ENCODE measurements at regions not wholly inside any gene's neighbourhood (a gene's known extent, or its start where the extent isn't known, plus 50 kb on each side); places are given as distances from the start of the nearest gene placed in this dataset.
A peak's percentile ranks its signal among the peaks of the same experiment; 100 is the strongest.
"Not testable (repeated sequence)": the region's sequence is repeated elsewhere in the genome, so short reads cannot be mapped to it uniquely, and the experiment has no call there.

GRCh38 chr2:89957236-89957635 is 1265.8 kb downstream of the RPIA start:
- not testable (repeated sequence) for H3K4me3 ChIP-seq (ENCODE audit: control insufficient read depth, low read depth, low read length)
- peak; percentile 17 for DNase-seq (ENCODE audit: low read depth)
- TF ChIP-seq CTCF (conservative IDR thresholded peaks at IDR 0.05; ENCODE audit: control insufficient read depth, insufficient read depth, low read depth, low read length), result peak; percentile 26

- H3K4me3 ChIP-seq (ENCODE audit: control insufficient read depth, low read depth, low read length); DNase-seq (ENCODE audit: low read depth): not testable (repeated sequence)
These were observed 1268.4 kb downstream of the RPIA start for GRCh38 chr2:89959729-89960378.

- not testable (repeated sequence) for DNase-seq (ENCODE audit: low read depth)
These were observed 1269.1 kb downstream of the RPIA start for GRCh38 chr2:89960570-89960969.

GRCh38 chr2:89968567-89968966 is 1277.1 kb downstream of the RPIA start:
- DNase-seq (ENCODE audit: low read depth); H3K4me3 ChIP-seq (ENCODE audit: control insufficient read depth, low read depth, low read length): not testable (repeated sequence)

More at GRCh38 chr2:89960570-89960969, 1269.1 kb downstream of the RPIA start:
- not testable (repeated sequence) for H3K4me3 ChIP-seq (ENCODE audit: control insufficient read depth, low read depth, low read length)

- not testable (repeated sequence) for H3K4me3 ChIP-seq (ENCODE audit: control insufficient read depth, low read depth, low read length); DNase-seq (ENCODE audit: low read depth)
These were observed 1277.7 kb downstream of the RPIA start for GRCh38 chr2:89969190-89969589.

GRCh38 chr2:89973849-89974248 is 1282.4 kb downstream of the RPIA start:
- peak; percentile 88 for DNase-seq (ENCODE audit: low read depth)
- H3K4me3 ChIP-seq (ENCODE audit: control insufficient read depth, low read depth, low read length), result not testable (repeated sequence)

GRCh38 chr2:89979826-89980537 is 1288.5 kb downstream of the RPIA start:
- H3K4me3 ChIP-seq (ENCODE audit: control insufficient read depth, low read depth, low read length), result not testable (repeated sequence)

GRCh38 chr2:89982246-89982645 is 1290.8 kb downstream of the RPIA start:
- DNase-seq (ENCODE audit: low read depth), result peak; percentile 12
- H3K4me3 ChIP-seq (ENCODE audit: control insufficient read depth, low read depth, low read length), result not testable (repeated sequence)

More at GRCh38 chr2:89979826-89980537, 1288.5 kb downstream of the RPIA start:
- not testable (repeated sequence) for DNase-seq (ENCODE audit: low read depth)

- H3K4me3 ChIP-seq (ENCODE audit: control insufficient read depth, low read depth, low read length); DNase-seq (ENCODE audit: low read depth): not testable (repeated sequence)
These were observed 1294.2 kb downstream of the RPIA start for GRCh38 chr2:89985650-89986049.

- DNase-seq (ENCODE audit: low read depth); H3K4me3 ChIP-seq (ENCODE audit: control insufficient read depth, low read depth, low read length): not testable (repeated sequence)
These were observed 1295.1 kb downstream of the RPIA start for GRCh38 chr2:89986532-89986931.

GRCh38 chr2:89996779-89997178 is 1305.3 kb downstream of the RPIA start:
- DNase-seq (ENCODE audit: low read depth); H3K4me3 ChIP-seq (ENCODE audit: control insufficient read depth, low read depth, low read length): not testable (repeated sequence)

- H3K4me3 ChIP-seq (ENCODE audit: control insufficient read depth, low read depth, low read length), result not testable (repeated sequence)
These were observed 1313.1 kb downstream of the RPIA start for GRCh38 chr2:90004553-90004952.

GRCh38 chr2:90010442-90011100 is 1319.1 kb downstream of the RPIA start:
- peak; percentile 2 for DNase-seq (ENCODE audit: low read depth)
- not testable (repeated sequence) for H3K4me3 ChIP-seq (ENCODE audit: control insufficient read depth, low read depth, low read length)

More at GRCh38 chr2:90004553-90004952, 1313.1 kb downstream of the RPIA start:
- not testable (repeated sequence) for DNase-seq (ENCODE audit: low read depth)

GRCh38 chr2:90011101-90011443 is 1319.6 kb downstream of the RPIA start:
- not testable (repeated sequence) for DNase-seq (ENCODE audit: low read depth); H3K4me3 ChIP-seq (ENCODE audit: control insufficient read depth, low read depth, low read length)

GRCh38 chr2:90019908-90020307 is 1328.4 kb downstream of the RPIA start:
- DNase-seq (ENCODE audit: low read depth); H3K4me3 ChIP-seq (ENCODE audit: control insufficient read depth, low read depth, low read length): not testable (repeated sequence)

- DNase-seq (ENCODE audit: low read depth); H3K4me3 ChIP-seq (ENCODE audit: control insufficient read depth, low read depth, low read length): not testable (repeated sequence)
These were observed 1329.8 kb downstream of the RPIA start for GRCh38 chr2:90021234-90021633.

- not testable (repeated sequence) for H3K4me3 ChIP-seq (ENCODE audit: control insufficient read depth, low read depth, low read length)
- DNase-seq (ENCODE audit: low read depth), result peak; percentile 0
These were observed 1335.8 kb downstream of the RPIA start for GRCh38 chr2:90027231-90027643.

All from fibroblast of mammary gland (primary cell).